ENCODE measurements at regions not wholly inside any gene's neighbourhood (a gene's known extent, or its start where the extent isn't known, plus 50 kb on each side); places are given as distances from the start of the nearest gene placed in this dataset.

DNA sequence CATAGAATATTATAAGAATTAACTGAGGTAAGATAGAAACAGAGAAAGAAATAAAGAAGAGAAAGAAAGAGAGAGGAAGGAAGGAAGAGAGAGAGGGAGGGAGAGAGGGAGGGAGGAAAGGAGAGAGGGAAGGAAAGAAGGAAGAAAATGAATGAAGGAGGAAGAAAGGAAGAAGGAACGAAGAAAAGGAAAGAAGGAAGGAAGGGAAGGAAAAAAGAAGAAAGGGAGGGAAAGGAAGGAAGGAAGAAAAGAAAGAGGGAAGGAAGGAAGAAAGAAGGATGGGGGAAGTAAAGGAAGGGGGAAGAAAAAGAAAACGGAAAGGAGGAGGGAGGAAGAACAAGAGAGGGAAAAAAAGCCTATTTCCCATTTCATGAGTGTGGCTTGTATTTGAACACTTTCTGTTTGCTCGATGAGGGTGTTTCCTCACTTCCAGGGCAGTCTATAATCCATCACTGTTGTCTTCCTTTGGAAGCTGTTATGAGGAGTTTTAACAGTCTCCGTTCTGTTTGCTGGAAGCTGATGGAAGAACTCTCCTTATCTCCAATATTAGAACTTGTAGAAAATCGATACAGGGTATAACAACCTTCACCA, 402.4 kb downstream of the TMEM114 start:
- no peaks in the 10 kb centered on the region for H3K9me3 ChIP-seq (replicated peaks)
- no peak for DNase-seq
- no peak overlapping the region for H3K4me3 ChIP-seq
- intact Hi-C loops (cut with micrococcal nuclease), result no loop called here
- no peak overlapping the region for H3K27ac ChIP-seq (replicated peaks)
- H3K4me1 ChIP-seq, result no peaks in the 10 kb centered on the region
- H3K27me3 ChIP-seq (ENCODE audit: low read depth), result peaks cover 3% of the 10 kb centered on the region
- H3K36me3 ChIP-seq, result no peaks in the 10 kb centered on the region
- TF ChIP-seq, protein P1, sequence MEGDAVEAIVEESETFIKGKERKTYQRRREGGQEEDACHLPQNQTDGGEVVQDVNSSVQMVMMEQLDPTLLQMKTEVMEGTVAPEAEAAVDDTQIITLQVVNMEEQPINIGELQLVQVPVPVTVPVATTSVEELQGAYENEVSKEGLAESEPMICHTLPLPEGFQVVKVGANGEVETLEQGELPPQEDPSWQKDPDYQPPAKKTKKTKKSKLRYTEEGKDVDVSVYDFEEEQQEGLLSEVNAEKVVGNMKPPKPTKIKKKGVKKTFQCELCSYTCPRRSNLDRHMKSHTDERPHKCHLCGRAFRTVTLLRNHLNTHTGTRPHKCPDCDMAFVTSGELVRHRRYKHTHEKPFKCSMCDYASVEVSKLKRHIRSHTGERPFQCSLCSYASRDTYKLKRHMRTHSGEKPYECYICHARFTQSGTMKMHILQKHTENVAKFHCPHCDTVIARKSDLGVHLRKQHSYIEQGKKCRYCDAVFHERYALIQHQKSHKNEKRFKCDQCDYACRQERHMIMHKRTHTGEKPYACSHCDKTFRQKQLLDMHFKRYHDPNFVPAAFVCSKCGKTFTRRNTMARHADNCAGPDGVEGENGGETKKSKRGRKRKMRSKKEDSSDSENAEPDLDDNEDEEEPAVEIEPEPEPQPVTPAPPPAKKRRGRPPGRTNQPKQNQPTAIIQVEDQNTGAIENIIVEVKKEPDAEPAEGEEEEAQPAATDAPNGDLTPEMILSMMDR (IDR thresholded peaks at IDR 0.05; ENCODE audit: borderline replicate concordance), result no peak

DNA sequence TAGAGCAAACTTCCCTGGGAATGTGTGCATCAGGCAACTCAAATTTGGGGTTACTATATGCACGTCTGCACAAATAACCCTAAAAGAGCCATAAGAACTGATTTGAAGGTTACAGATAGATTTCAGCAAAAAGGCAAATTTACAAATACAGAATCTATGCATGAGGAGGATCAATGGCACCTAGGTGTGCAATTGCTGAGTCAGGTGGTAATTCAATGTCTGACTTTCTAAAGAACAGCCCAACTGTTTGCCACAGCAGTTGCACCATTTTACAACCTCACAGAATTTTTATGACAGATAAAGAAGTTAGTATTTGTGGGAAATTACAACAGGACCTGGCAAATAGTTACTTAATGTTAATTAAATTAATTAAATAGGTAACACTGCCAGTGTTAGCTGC, 405.5 kb downstream of the TMEM114 start:
- Histone ChIP-seq H3K27me3 (ENCODE audit: low read depth) (peaks cover 23% of the 10 kb centered on the region), H3K4me1 (no peaks in the 10 kb centered on the region), H3K36me3 (no peaks in the 10 kb centered on the region), H3K9me3 (replicated peaks) (no peaks in the 10 kb centered on the region), H3K4me3 (no peak overlapping the region), H3K27ac (replicated peaks) (no peak overlapping the region)
- intact Hi-C loops (cut with micrococcal nuclease), result no loop called here
- DNase-seq, result no peak
- TF ChIP-seq, protein P1 (IDR thresholded peaks at IDR 0.05; ENCODE audit: borderline replicate concordance), result no peak

DNA sequence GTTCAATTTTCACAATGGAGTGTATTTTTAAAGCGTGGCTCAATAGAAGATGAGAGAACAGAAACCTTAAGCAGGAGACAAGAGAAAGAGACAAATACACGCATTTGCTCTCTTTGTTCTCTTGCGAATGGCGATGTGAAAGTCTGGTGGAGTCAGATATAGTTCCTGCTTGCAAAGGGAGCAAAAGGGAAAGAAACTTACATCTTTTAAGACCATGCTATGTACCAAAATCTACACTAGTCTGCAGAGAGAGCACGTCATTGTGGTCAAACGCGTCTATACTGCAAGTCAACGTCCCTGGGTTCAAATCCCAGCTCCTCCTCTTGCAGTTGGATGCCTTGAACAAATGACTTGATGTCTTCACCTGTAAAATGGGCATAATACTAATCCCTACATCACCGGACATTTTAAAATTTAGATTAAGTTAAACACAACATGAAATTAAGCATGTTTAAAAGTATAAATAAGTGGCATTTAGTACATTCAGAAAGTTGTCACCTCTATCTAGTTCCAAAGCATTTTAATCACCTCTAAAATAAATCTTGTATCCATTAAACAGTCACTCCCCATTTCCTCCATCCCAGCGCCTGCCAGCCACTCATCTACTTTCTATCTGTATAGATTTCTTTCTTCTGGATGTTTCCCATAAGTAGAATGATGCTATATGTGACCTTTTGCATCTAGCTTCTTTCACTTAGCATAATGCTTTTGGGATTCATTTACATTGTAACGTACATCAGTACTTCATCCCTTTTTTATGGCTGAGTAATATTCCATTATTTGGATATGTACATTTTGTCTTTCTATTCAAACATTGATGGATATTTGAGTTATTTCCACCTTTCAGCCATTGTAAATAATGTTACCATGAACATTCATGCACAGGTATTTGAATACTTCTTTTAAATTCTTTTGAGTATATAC, 406.9 kb downstream of the TMEM114 start:
- Histone ChIP-seq H3K4me1 (no peaks in the 10 kb centered on the region), H3K27me3 (ENCODE audit: low read depth) (peaks cover 24% of the 10 kb centered on the region), H3K4me3 (no peak overlapping the region), H3K27ac (replicated peaks) (no peak overlapping the region), H3K36me3 (no peaks in the 10 kb centered on the region), H3K9me3 (replicated peaks) (no peaks in the 10 kb centered on the region)
- TF ChIP-seq, protein P1 (IDR thresholded peaks at IDR 0.05; ENCODE audit: borderline replicate concordance), result no peak
- no peak for DNase-seq
- intact Hi-C loops (cut with micrococcal nuclease), result no loop called here

DNA sequence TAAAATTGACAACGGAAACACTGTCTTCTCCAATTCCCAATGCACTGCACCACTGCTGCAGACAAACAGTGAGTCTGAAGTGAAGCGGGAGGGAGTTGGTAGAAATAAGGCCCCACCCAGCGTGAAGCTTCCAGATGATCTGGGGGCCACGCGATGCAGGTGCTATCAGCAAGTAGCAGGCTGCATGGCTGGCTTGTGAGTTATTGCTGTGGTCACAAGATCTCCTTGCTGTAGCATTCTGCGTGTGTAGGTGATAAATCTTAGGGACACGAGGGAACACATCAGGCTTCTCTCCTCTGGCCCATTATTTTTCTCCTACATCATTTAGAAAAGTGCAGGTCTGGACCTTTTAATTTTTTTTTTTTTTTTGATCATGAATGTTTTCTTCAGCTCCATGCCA, 407.6 kb downstream of the TMEM114 start:
- Histone ChIP-seq H3K36me3 (no peaks in the 10 kb centered on the region), H3K9me3 (replicated peaks) (no peaks in the 10 kb centered on the region), H3K27me3 (ENCODE audit: low read depth) (peaks cover 30% of the 10 kb centered on the region), H3K27ac (replicated peaks) (no peak overlapping the region), H3K4me1 (no peaks in the 10 kb centered on the region), H3K4me3 (no peak overlapping the region)
- no peak for DNase-seq
- intact Hi-C loops (cut with micrococcal nuclease), result no loop called here
- TF ChIP-seq, protein P1 (IDR thresholded peaks at IDR 0.05; ENCODE audit: borderline replicate concordance), result no peak

DNA sequence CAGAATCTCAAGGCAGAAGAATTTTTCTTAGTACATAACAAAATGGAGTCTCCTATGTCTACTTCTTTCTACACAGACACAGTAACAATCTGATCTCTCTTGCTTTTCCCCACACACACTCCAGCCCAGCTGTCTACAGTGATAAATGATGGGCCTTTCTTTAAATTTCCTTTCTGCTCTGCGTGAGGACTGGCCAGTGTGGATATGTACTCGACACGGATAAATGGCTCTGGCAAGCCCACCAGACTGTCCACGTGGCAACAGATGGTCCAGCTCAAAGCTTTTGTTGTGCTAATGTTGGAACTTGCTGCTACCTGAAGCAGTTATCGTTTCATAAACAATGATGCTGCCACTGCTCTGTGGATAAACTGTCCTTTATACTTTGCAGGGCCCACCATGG, 410.7 kb downstream of the TMEM114 start:
- no peaks in the 10 kb centered on the region for H3K4me1 ChIP-seq
- peaks cover 36% of the 10 kb centered on the region for H3K27me3 ChIP-seq (ENCODE audit: low read depth)
- H3K36me3 ChIP-seq, result no peaks in the 10 kb centered on the region
- no peak overlapping the region for H3K4me3 ChIP-seq
- DNase-seq, result no peak
- H3K9me3 ChIP-seq (replicated peaks), result no peaks in the 10 kb centered on the region
- intact Hi-C loops (cut with micrococcal nuclease), result loop anchor here (10.0 kb wide), 1 partner anchor 1155 kb away; no protein-coding TSS in a partner anchor
- no peak overlapping the region for H3K27ac ChIP-seq (replicated peaks)
- TF ChIP-seq, protein P1 (IDR thresholded peaks at IDR 0.05; ENCODE audit: borderline replicate concordance), result no peak
